Smooth muscle cell (in vitro differentiated cells): ENCODE measurements at regions not wholly inside any gene's neighbourhood (a gene's known extent, or its start where the extent isn't known, plus 50 kb on each side); places are given as distances from the start of the nearest gene placed in this dataset.

Experiments
- DNase-seq: peaks from one replicate; lab custom pipeline; 2025; ENCODE audit not compliant: unreplicated experiment; lab: John Stamatoyannopoulos, UW
- H2AFZ ChIP-seq: fragments of 200-600 bp; sonication (generic); 2 replicates; pipeline ENCODE4 v1.6.0; 2016; ENCODE audit warnings: antibody characterized with exemption, low read depth, mild to moderate bottlenecking
- H3F3A ChIP-seq: fragments of 200-600 bp; sonication (generic); 2 replicates; pipeline ENCODE4 v1.6.0; 2017; ENCODE audit warnings: antibody characterized with exemption, low read depth
- H3K27ac ChIP-seq: fragments of 200-600 bp; sonication (generic); 2 replicates; pipeline ENCODE4 v1.5.1; 2016; ENCODE audit warnings: low read depth, mild to moderate bottlenecking
- H3K27me3 ChIP-seq: fragments of 200-600 bp; sonication (generic); 2 replicates; pipeline ENCODE4 v1.6.1; 2016; ENCODE audit warnings: low read depth, mild to moderate bottlenecking
- H3K36me3 ChIP-seq: fragments of 200-600 bp; sonication (generic); 2 replicates; pipeline ENCODE4 v1.5.1; 2016; ENCODE audit warnings: low read depth
- H3K4me1 ChIP-seq: fragments of 200-600 bp; sonication (generic); 2 replicates; pipeline ENCODE4 v1.5.1; 2016; ENCODE audit warnings: low read depth
- H3K4me2 ChIP-seq: fragments of 200-600 bp; sonication (generic); 2 replicates; pipeline ENCODE4 v1.6.0; 2016; ENCODE audit warnings: mild to moderate bottlenecking
- H3K4me3 ChIP-seq: fragments of 200-600 bp; sonication (generic); 2 replicates; pipeline ENCODE4 v1.5.1; 2016; ENCODE audit warnings: mild to moderate bottlenecking
- H3K79me2 ChIP-seq: fragments of 200-600 bp; sonication (generic); 2 replicates; pipeline ENCODE4 v1.6.0; 2016; ENCODE audit warnings: low read depth, mild to moderate bottlenecking
- H3K9ac ChIP-seq: fragments of 200-600 bp; sonication (generic); 2 replicates; pipeline ENCODE4 v1.6.0; 2016; ENCODE audit warnings: low read depth
- H3K9me3 ChIP-seq: fragments of 200-600 bp; sonication (generic); replicated peaks from 2 replicates; pipeline ENCODE4 v1.5.1; 2016; ENCODE audit warnings: low read depth
- H4K20me1 ChIP-seq: fragments of 200-600 bp; sonication (generic); 2 replicates; pipeline ENCODE4 v1.6.0; 2016; ENCODE audit warnings: low read depth
- WGBS: methylation state at CpG from one replicate; pipeline ENCODE4 v1.1.7; 2016; ENCODE audit warnings: low lambda C conversion rate; 5-methylcytosine and 5-hydroxymethylcytosine counted together
- TF ChIP-seq, protein P1 (sequence below): fragments of 200-600 bp; sonication (generic); IDR thresholded peaks from 2 replicates; pipeline ENCODE4 v1.5.1; 2017; ENCODE audit warnings: borderline replicate concordance, mild to moderate bottlenecking, antibody characterized with exemption; ENCODE audit not compliant: insufficient read depth, poor library complexity, severe bottlenecking

DNA sequence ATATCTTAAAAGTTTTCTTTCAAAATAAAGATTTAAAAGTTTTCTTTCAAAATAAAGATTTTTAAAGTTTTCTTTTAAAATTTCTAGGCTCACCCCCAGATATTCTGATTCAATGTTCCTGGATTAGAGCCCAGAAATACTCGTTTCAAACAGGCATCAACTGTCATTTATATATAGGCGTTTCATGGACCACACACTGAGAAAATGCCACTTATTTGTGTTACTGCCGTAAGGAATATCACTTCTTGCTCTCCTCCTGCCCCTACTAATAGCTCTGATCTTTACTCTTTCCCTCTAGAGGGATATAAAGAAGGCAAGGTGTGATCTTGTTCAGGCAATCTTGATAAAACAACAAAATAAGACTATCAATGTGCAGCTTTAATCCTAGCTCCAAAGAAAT, 1324.1 kb downstream of the CDH8 start:
- Histone ChIP-seq H3K36me3 (no peaks in the 10 kb centered on the region), H2AFZ (no peak overlapping the region), H3K27me3 (no peaks in the 10 kb centered on the region), H3K4me1 (no peaks in the 10 kb centered on the region), H3K4me2 (no peak overlapping the region), H3F3A (no peaks in the 10 kb centered on the region), H3K9ac (no peak overlapping the region), H3K27ac (no peak overlapping the region), H3K4me3 (no peak overlapping the region), H3K79me2 (no peaks in the 10 kb centered on the region), H4K20me1 (no peaks in the 10 kb centered on the region), H3K9me3 (no peaks in the 10 kb centered on the region)
- no peak for DNase-seq
- TF ChIP-seq, protein P1, sequence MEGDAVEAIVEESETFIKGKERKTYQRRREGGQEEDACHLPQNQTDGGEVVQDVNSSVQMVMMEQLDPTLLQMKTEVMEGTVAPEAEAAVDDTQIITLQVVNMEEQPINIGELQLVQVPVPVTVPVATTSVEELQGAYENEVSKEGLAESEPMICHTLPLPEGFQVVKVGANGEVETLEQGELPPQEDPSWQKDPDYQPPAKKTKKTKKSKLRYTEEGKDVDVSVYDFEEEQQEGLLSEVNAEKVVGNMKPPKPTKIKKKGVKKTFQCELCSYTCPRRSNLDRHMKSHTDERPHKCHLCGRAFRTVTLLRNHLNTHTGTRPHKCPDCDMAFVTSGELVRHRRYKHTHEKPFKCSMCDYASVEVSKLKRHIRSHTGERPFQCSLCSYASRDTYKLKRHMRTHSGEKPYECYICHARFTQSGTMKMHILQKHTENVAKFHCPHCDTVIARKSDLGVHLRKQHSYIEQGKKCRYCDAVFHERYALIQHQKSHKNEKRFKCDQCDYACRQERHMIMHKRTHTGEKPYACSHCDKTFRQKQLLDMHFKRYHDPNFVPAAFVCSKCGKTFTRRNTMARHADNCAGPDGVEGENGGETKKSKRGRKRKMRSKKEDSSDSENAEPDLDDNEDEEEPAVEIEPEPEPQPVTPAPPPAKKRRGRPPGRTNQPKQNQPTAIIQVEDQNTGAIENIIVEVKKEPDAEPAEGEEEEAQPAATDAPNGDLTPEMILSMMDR: no peak
- 78% methylated on average over 3 of the region's 3 CpGs for WGBS

DNA sequence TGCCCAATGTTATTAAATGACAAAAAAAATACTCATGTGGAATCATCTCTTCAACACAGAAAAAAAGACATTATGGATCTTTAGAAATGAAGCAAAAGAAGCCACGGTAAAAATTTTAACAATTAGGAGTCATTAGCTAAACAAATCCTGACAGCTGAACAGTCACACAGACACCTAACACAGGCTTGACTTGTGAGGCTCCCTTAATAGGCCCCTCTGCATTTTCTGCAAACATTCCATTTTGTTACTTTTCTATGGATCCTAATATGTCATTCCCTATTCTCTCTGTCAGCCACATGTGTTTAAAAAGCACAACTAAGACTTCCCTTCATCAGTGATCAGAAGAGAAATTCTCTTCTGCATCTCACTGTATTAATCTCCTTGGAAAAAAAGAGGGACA, 1331.5 kb downstream of the CDH8 start:
- no peak overlapping the region for H2AFZ ChIP-seq
- no peaks in the 10 kb centered on the region for H3K36me3 ChIP-seq
- no peak for DNase-seq
- no peaks in the 10 kb centered on the region for H3K9me3 ChIP-seq
- WGBS: 85% methylated on average over 1 of the region's 1 CpG
- no peaks in the 10 kb centered on the region for H3F3A ChIP-seq
- no peaks in the 10 kb centered on the region for H3K79me2 ChIP-seq
- no peaks in the 10 kb centered on the region for H4K20me1 ChIP-seq
- no peak overlapping the region for H3K27ac ChIP-seq
- H3K9ac ChIP-seq: no peak overlapping the region
- no peaks in the 10 kb centered on the region for H3K27me3 ChIP-seq
- no peak overlapping the region for H3K4me2 ChIP-seq
- H3K4me1 ChIP-seq: no peaks in the 10 kb centered on the region
- TF ChIP-seq, protein P1: no peak
- H3K4me3 ChIP-seq: no peak overlapping the region

DNA sequence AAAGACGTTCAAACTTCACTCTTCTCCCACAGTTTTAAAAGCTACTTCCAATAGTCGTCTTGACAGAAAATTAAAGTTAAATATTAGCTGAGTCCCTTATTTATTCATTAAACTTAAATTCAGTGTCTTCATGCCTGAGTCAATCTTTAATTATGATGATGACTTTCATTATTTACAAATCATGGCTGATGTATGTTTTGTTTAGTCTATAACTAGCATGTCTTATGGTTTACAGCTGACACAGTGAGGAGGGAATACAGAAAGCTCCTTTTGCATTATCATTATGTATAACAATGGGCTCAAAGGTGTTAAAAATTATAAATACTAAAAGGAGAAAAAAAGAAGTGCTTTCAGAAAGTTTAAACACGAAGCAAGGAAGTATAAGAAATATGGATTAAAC, 1333.1 kb downstream of the CDH8 start:
- H3K9me3 ChIP-seq: no peaks in the 10 kb centered on the region
- no peaks in the 10 kb centered on the region for H3F3A ChIP-seq
- no peaks in the 10 kb centered on the region for H3K27me3 ChIP-seq
- H3K27ac ChIP-seq: no peak overlapping the region
- TF ChIP-seq, protein P1: no peak
- H4K20me1 ChIP-seq: no peaks in the 10 kb centered on the region
- H3K4me3 ChIP-seq: no peak overlapping the region
- 76% methylated on average over 3 of the region's 3 CpGs for WGBS
- no peaks in the 10 kb centered on the region for H3K79me2 ChIP-seq
- no peak overlapping the region for H3K4me2 ChIP-seq
- no peaks in the 10 kb centered on the region for H3K36me3 ChIP-seq
- no peak for DNase-seq
- no peaks in the 10 kb centered on the region for H3K4me1 ChIP-seq
- no peak overlapping the region for H2AFZ ChIP-seq
- H3K9ac ChIP-seq: no peak overlapping the region

DNA sequence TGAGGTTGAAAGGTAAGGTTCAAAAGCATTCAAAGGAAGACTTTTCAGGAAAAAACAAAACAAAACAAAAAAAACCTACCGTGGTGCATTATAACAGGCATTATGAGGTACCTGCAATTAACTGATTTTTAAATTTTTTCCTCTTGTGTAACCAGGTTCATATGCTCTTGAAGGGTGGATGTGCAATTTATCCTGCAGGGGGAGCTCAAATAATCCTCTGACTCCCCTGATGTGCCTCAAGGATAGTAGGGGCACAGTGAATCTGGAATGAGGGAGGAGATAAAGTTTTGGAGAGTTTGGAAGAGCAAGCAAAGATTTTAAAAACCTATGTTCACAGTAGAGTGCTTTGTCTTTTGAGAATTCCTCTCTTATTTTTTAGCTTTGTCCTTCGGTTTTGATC, 1349.4 kb downstream of the CDH8 start:
- TF ChIP-seq, protein P1: no peak
- Histone ChIP-seq H3K9me3 (no peaks in the 10 kb centered on the region), H3K79me2 (no peaks in the 10 kb centered on the region), H2AFZ (no peak overlapping the region), H3K36me3 (no peaks in the 10 kb centered on the region), H3K4me3 (no peak overlapping the region), H3K27ac (no peak overlapping the region), H3K4me2 (no peak overlapping the region), H3F3A (no peaks in the 10 kb centered on the region), H3K27me3 (no peaks in the 10 kb centered on the region), H3K9ac (no peak overlapping the region), H3K4me1 (no peaks in the 10 kb centered on the region), H4K20me1 (no peaks in the 10 kb centered on the region)
- 84% methylated on average over 2 of the region's 2 CpGs for WGBS
- DNase-seq: no peak
